LNCaP clone FGC (cell line): ENCODE measurements at regions not wholly inside any gene's neighbourhood (a gene's known extent, or its start where the extent isn't known, plus 50 kb on each side); places are given as distances from the start of the nearest gene placed in this dataset.

Source experiments
- DNase-seq: peaks from one replicate; pipeline ENCODE4 v3.0.0-alpha.2; 2011; ENCODE audit warnings: low read depth
- H3K4me3 ChIP-seq: 2 replicates; pipeline ENCODE4 v1.5.1; 2011; ENCODE audit warnings: mild to moderate bottlenecking, low read depth, low read length, control low read depth
- CTCF ChIP-seq: IDR thresholded peaks from 2 replicates; pipeline ENCODE4 v1.5.1; 2012; ENCODE audit warnings: mild to moderate bottlenecking; ENCODE audit not compliant: control insufficient read depth, insufficient read depth; ENCODE audit errors: extremely low read depth

GRCh38 chr5:94045839-94046782 lies 304.7 kb upstream of the POU5F2 start:
- no peak for TF ChIP-seq CTCF
- no peak for DNase-seq
- no peak overlapping the region for H3K4me3 ChIP-seq

GRCh38 chr5:94043311-94043710 lies 301.9 kb upstream of the POU5F2 start:
- no peak overlapping the region for H3K4me3 ChIP-seq
- no peak for DNase-seq
- no peak for TF ChIP-seq CTCF

- DNase-seq, result no peak
- H3K4me3 ChIP-seq, result no peak overlapping the region
- no peak for TF ChIP-seq CTCF
Measured at GRCh38 chr5:94040591-94041148, 299.3 kb upstream of the POU5F2 start.

GRCh38 chr5:94039101-94039500 lies 297.7 kb upstream of the POU5F2 start:
- H3K4me3 ChIP-seq, result no peak overlapping the region
- DNase-seq, result no peak

GRCh38 chr5:94031631-94032030 lies 290.2 kb upstream of the POU5F2 start:
- peak; percentile 8 for DNase-seq
- no peak overlapping the region for H3K4me3 ChIP-seq
- no peak for TF ChIP-seq CTCF

More at GRCh38 chr5:94039101-94039500, 297.7 kb upstream of the POU5F2 start:
- TF ChIP-seq CTCF, result no peak

- no peak overlapping the region for H3K4me3 ChIP-seq
- DNase-seq, result peak; percentile 22
- no peak for TF ChIP-seq CTCF
Measured at GRCh38 chr5:94028001-94028400, 286.6 kb upstream of the POU5F2 start.

- TF ChIP-seq CTCF, result no peak
- DNase-seq, result no peak
- no peak overlapping the region for H3K4me3 ChIP-seq
Measured at GRCh38 chr5:94027145-94027544, 285.7 kb upstream of the POU5F2 start.
